SJSA1 (cell line): ENCODE measurements at regions not wholly inside any gene's neighbourhood (a gene's known extent, or its start where the extent isn't known, plus 50 kb on each side); places are given as distances from the start of the nearest gene placed in this dataset.
"Not testable (repeated sequence)": the region's sequence is repeated elsewhere in the genome, so short reads cannot be mapped to it uniquely, and the experiment has no call there.

Experiments used
- DNase-seq, 2 experiments: peaks; one replicate each; pipeline ENCODE4 v3.0.0-alpha.2; 2015 to 2020; ENCODE audit warnings: low spot score in 2 of 2, low read depth in 1 of 2
- H3K27ac ChIP-seq: fragments of 250-450 bp; sonication (Bioruptor Pico); 2 replicates; pipeline ENCODE4 v1.5.1; 2020; ENCODE audit warnings: mild to moderate bottlenecking, moderate library complexity
- H3K27me3 ChIP-seq: fragments of 250-450 bp; sonication (Bioruptor Pico); replicated peaks from 2 replicates; pipeline ENCODE4 v1.5.1; 2020; ENCODE audit warnings: mild to moderate bottlenecking, moderate library complexity
- H3K36me3 ChIP-seq: fragments of 250-450 bp; sonication (Bioruptor Pico); 2 replicates; pipeline ENCODE4 v1.5.1; 2020; ENCODE audit warnings: mild to moderate bottlenecking
- H3K4me1 ChIP-seq: fragments of 250-450 bp; sonication (Bioruptor Pico); replicated peaks from 2 replicates; pipeline ENCODE4 v1.6.1; 2021; ENCODE audit warnings: mild to moderate bottlenecking
- H3K4me3 ChIP-seq: fragments of 250-450 bp; sonication (Bioruptor Pico); 2 replicates; pipeline ENCODE4 v1.5.1; 2020; ENCODE audit warnings: mild to moderate bottlenecking
- H3K9me3 ChIP-seq: fragments of 250-450 bp; sonication (Bioruptor Pico); replicated peaks from 2 replicates; pipeline ENCODE4 v1.5.1; 2020; ENCODE audit warnings: mild to moderate bottlenecking

DNA sequence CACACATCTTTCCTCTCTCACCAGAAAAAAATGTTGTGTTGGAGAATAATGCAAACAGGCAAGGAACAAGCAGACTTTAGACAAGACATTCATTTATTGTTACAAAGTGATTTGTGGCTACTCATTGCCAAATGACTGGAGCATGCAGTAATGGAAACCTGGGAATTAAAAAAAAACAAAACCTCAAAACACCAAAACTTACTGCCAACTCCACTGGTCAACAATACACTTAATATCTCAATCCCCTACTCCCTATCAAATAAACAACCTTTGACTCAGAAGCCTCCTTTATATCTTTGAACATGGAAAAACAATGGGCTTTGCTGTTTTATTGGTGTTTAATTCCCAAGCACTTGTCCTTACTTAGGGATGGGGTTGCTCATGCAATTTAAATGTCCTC, 112.8 kb downstream of the POSTN start:
- H3K9me3 ChIP-seq, result no peaks in the 10 kb centered on the region
- H3K27ac ChIP-seq, result peak overlapping the region; percentile 49
- H3K4me1 ChIP-seq, result peaks cover 17% of the 10 kb centered on the region
- no peaks in the 10 kb centered on the region for H3K36me3 ChIP-seq
- peak in 1 of 2 experiments; percentile 32 for DNase-seq
- peak overlapping the region; percentile 22 for H3K4me3 ChIP-seq
- no peaks in the 10 kb centered on the region for H3K27me3 ChIP-seq

DNA sequence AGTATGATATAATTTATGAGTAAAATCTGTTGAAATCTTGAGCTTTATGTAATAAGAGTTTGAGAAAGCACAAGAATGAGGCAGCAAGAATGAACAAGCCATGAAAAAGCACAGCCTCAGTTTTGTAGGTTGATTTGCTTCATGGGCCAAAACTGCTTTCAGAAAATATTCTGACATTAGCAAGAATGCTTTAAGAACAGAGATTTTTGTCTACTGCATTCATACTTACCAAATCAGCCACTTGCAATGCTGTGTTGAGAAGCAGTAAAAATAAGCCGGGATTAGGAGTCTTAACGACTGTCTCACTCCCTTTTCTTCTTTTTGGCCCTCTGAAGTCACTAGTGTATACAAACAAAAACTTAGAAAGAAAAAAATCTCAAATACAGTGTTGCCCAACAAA, 114.5 kb downstream of the POSTN start:
- Histone ChIP-seq H3K36me3 (no peaks in the 10 kb centered on the region), H3K4me3 (no peak overlapping the region), H3K4me1 (peaks cover 14% of the 10 kb centered on the region), H3K27me3 (no peaks in the 10 kb centered on the region), H3K27ac (no peak overlapping the region), H3K9me3 (no peaks in the 10 kb centered on the region)
- no peak for DNase-seq

DNA sequence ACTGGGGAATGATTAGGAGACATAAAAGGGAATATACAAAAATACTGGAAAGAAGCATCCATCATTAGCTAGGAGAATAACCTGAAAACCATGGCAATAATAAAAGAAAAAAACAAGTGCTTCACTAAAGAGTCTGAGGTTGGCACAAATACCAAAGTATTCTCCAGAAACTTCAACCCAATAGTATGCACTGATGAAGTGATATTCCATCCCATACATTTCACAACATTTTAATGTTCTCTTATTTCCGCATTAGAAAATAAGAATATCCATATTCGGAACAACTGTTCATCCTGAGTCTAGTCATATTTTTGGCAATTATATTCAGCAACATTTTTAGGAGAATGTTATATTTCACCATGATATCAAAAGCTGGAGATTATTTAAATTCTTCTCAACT, 116.2 kb downstream of the POSTN start:
- H3K9me3 ChIP-seq, result no peaks in the 10 kb centered on the region
- no peak overlapping the region for H3K4me3 ChIP-seq
- H3K27ac ChIP-seq, result no peak overlapping the region
- peaks cover 10% of the 10 kb centered on the region for H3K4me1 ChIP-seq
- H3K36me3 ChIP-seq, result no peaks in the 10 kb centered on the region
- H3K27me3 ChIP-seq, result no peaks in the 10 kb centered on the region
- DNase-seq, result no peak

DNA sequence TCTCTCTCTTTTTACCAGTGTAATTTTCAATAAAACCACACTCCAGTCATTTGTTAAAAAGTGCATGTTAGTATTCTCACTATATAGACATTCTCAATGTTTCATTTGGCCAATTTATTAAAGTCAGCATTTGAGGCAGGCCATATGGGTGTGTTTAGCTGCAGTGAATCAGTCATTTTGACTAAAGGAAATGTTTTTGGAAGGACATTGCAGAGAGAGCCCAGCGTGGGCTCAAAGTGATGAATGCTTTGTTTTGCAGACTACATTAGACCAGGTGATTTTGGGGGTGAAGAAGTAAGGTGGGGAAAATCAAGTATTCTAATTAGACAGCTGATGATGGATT, 116.7 kb downstream of the POSTN start:
- no peak overlapping the region for H3K4me3 ChIP-seq
- no peaks in the 10 kb centered on the region for H3K36me3 ChIP-seq
- DNase-seq, result no peak
- no peaks in the 10 kb centered on the region for H3K27me3 ChIP-seq
- peaks cover 12% of the 10 kb centered on the region for H3K4me1 ChIP-seq
- H3K27ac ChIP-seq, result no peak overlapping the region
- no peaks in the 10 kb centered on the region for H3K9me3 ChIP-seq

DNA sequence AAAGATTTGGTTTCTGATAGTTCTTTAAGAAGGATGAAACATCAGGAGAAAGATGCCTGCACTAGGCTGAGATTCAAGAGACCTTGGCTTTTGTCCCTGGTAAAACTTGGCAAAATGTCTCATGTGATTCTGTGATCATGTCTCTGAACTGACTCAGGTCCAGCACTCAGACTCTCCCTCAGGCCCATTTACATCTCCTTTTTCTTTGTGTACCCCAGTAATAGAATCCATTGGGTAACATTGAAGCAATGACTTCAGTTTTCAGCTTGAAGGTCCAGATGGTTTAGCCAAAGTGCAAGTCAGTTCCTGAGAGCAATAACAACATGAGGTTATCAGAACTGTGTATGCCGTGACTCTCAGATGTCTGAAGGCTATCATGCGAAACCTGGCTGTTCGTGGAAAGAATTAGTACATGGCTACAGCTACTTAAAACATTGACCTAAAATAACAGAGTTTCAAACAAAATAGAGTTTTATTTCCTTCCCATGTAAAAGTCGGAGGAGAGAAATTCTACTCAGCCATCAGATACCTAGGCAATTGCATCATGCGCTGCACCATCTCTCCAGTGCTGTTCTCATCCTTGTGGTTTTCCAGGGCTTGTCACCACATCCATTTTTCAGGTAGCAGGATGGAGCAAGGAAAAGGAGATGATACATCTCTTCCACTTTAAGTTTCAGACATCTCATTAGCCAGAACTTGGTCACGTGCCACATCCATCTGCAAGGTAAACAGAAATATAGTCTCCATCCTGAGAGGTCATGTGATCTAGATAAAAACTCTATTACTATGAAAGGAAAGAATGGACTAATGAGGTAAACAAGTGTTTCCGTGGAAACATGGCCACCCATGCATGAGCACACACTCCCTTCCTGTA, 117.3 kb downstream of the POSTN start:
- DNase-seq, result no peak
- no peak overlapping the region for H3K27ac ChIP-seq
- H3K4me1 ChIP-seq, result peaks cover 12% of the 10 kb centered on the region
- no peaks in the 10 kb centered on the region for H3K9me3 ChIP-seq
- no peaks in the 10 kb centered on the region for H3K36me3 ChIP-seq
- H3K27me3 ChIP-seq, result no peaks in the 10 kb centered on the region
- no peak overlapping the region for H3K4me3 ChIP-seq

DNA sequence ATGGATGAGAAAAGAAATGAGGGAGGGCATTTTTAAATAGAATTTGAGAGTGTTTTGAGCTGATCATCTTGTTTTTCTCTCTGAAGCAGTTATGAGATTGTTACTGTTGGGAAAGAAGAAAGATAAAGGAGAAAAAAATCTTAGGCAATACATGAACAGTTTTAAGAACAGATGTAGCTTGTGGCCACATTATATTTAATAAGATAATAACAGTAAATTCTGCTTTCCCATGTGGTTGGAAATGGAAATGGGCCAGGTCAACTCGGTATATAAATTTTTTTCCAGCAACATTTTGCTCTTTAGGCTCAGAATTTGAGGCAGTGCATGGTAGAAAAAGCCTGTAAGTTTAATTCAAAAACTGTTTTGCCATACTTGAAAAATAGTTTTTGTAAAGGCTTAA, 118.7 kb downstream of the POSTN start:
- H3K9me3 ChIP-seq, result no peaks in the 10 kb centered on the region
- H3K27ac ChIP-seq, result no peak overlapping the region
- no peak overlapping the region for H3K4me3 ChIP-seq
- H3K4me1 ChIP-seq, result peaks cover 4% of the 10 kb centered on the region; the same call in 1 of the 2 replicates
- DNase-seq, result no peak
- H3K27me3 ChIP-seq, result no peaks in the 10 kb centered on the region
- H3K36me3 ChIP-seq, result no peaks in the 10 kb centered on the region

DNA sequence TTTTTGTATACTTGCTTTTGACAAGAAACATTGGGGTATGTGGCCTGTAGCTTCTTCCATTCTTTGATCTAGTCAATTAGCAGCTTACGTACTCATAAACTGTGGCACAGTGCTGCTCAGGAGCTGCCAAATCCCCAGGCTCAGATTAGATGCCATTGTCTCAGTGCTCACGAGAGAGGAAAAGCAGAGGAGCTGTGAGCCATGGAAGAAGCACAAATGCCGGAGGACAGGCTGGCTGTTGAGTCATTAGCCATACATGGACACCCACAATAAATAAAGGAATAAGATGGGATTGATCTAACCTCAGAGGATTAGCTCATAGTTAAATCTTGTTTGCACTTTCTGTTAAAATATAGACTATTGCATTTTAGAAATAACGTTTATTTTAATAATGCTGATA, 121.7 kb downstream of the POSTN start:
- Histone ChIP-seq H3K36me3 (no peaks in the 10 kb centered on the region), H3K4me3 (no peak overlapping the region), H3K9me3 (no peaks in the 10 kb centered on the region), H3K27ac (no peak overlapping the region), H3K4me1 (peaks cover 4% of the 10 kb centered on the region; the same call in 1 of the 2 replicates), H3K27me3 (no peaks in the 10 kb centered on the region)
- DNase-seq, result no peak

DNA sequence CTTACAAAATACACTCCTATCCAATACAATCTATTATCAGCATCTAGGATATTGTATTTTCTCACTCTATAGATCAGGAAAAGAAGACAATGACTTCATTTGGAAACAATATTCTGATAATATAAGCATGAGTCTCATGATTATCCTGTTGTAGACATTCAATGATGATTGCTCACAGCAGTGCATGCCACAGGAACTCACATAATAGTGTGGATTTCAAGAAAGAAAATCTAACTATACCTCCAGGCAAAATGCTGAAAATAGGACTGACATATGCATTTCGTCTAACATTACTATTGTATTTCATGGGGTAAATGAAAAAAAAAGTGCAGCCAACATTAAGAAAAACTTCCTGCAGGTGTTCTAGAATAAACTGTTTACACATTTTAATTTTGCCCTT, 122.6 kb downstream of the POSTN start:
- H3K4me1 ChIP-seq, result peaks cover 4% of the 10 kb centered on the region; the same call in 1 of the 2 replicates
- no peak for DNase-seq
- no peaks in the 10 kb centered on the region for H3K27me3 ChIP-seq
- no peak overlapping the region for H3K27ac ChIP-seq
- H3K36me3 ChIP-seq, result no peaks in the 10 kb centered on the region
- H3K4me3 ChIP-seq, result no peak overlapping the region
- no peaks in the 10 kb centered on the region for H3K9me3 ChIP-seq

DNA sequence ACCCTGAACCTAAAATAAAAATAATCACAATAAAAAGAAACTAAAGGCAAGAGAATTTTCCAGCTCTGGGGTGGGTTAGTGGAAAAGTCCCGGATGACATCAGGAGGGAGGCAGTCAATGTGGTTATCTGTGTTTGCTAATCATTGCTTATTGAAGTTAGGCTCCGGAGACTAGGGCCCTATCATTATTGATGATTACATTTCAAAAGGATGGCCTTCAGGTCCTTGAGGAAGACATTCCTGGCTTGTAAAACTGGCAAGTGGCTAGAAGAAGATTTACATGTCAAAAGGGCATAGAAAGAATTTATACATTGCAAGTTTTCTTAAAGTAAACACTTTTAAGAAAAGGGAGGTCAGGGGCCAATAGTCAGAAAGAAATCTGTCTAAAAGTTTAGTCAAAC, 123.4 kb downstream of the POSTN start:
- no peaks in the 10 kb centered on the region for H3K27me3 ChIP-seq
- H3K9me3 ChIP-seq, result no peaks in the 10 kb centered on the region
- H3K4me3 ChIP-seq, result no peak overlapping the region
- H3K27ac ChIP-seq, result no peak overlapping the region
- H3K4me1 ChIP-seq, result peaks cover 4% of the 10 kb centered on the region; the same call in 1 of the 2 replicates
- no peaks in the 10 kb centered on the region for H3K36me3 ChIP-seq
- no peak for DNase-seq

DNA sequence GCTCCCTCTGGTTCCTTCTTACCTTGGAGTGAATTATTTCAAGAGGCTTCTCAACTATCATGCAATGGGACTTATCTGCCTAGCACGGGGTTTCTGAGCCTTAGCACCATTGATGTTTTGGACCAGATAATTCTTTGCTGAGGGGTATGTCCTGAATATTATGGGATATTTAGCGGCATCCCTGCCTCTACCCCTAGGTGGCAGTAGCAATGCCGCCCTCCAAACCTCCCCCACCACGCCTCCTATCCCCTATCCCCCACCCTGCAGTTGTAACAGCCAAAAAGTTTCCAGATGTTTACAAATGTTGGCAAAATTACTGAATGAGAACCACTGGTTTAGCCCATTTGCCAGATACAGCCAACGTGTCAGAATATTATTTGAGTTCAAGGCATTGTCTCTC, 125.5 kb downstream of the POSTN start:
- Histone ChIP-seq H3K4me1 (peaks cover 4% of the 10 kb centered on the region; the same call in 1 of the 2 replicates), H3K27ac (no peak overlapping the region)

DNA sequence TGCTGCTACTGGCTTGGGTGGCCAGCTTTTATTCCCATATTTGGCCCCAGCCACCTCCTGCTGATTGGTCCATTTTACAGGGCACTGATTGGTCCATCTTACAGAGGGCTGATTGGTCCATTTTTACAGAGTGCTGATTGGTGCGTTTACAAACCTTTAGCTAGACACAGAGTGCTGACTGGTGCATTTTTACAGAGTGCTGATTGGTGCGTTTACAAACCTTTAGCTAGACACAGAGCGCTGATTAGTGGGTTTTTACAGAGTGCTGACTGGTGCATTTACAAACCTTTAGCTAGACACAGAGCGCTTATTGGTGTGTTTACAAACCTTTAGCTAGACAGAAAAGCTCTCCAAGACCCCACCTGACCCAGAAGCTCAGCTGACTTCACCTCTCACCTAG, 126.3 kb downstream of the POSTN start:
- DNase-seq, H3K9me3 ChIP-seq, H3K27me3 ChIP-seq, H3K27ac ChIP-seq, H3K4me1 ChIP-seq, H3K4me3 ChIP-seq, H3K36me3 ChIP-seq: not testable (repeated sequence)

More for the DNA sequence above, 125.5 kb downstream of the POSTN start:
- Histone ChIP-seq H3K36me3 (no peaks in the 10 kb centered on the region), H3K4me3 (no peak overlapping the region), H3K9me3 (no peaks in the 10 kb centered on the region), H3K27me3 (no peaks in the 10 kb centered on the region)
- no peak for DNase-seq

DNA sequence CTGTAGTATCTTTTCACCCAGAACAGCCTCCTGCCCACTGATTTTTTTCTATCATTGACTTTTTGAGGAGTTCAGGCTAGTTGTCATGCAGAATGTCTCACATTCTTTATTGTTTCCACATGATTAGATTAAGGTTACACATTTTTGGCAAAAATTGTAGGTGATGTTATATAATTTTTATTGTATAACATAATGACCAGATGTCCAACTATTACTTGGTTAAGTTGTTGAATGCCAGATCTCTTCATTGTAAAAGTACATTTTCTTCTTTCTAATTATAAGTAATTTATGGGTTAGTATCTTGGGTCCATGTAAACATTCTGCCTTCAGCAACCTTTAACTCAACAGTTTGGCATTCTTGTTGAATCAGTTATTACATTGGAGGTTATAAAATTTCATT, 138.4 kb downstream of the POSTN start:
- DNase-seq, result no peak
- Histone ChIP-seq H3K36me3 (no peaks in the 10 kb centered on the region), H3K27ac (no peak overlapping the region), H3K9me3 (no peaks in the 10 kb centered on the region), H3K4me1 (no peaks in the 10 kb centered on the region), H3K4me3 (no peak overlapping the region), H3K27me3 (no peaks in the 10 kb centered on the region)

DNA sequence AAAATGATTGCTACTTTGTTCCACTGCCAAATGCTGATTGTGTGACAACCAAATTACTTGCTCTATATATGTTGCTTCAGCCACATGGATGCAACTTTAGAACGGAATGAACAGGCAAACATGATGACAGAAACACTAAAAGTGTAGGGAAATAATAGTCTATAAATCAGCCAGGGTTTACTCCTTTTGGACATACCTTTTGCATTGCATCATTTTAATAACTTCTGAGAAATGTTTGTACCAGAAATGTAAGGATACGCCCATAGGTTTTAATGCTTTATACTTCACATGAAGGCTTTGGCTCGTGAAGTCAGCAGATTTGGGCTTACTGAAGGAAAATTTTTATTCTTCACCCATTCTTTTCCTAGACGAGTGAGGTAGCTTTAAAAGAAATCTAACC, 141.0 kb downstream of the POSTN start:
- Histone ChIP-seq H3K27ac (no peak overlapping the region), H3K27me3 (no peaks in the 10 kb centered on the region), H3K9me3 (no peaks in the 10 kb centered on the region), H3K4me3 (no peak overlapping the region), H3K4me1 (no peaks in the 10 kb centered on the region), H3K36me3 (no peaks in the 10 kb centered on the region)
- DNase-seq, result no peak

DNA sequence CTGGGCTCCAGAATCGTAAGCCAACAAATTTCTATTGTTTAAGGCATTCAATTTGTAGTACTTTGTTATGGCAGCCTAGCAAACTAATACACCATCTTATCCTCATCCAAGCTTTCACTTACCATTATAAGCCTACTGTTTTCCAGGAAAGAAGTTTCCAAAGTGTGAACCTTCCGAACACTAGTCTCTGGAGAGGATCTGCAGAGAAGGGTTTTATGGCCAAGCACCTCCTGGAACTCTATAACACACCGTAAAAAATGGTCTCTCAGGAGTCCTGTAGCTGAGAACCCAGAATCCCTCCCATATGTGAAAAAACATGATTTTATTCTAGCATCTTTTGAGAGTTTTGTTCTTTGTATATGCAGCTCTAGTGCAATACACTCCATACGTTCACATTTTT, 142.1 kb downstream of the POSTN start:
- no peaks in the 10 kb centered on the region for H3K36me3 ChIP-seq
- H3K9me3 ChIP-seq, result no peaks in the 10 kb centered on the region
- no peak for DNase-seq
- H3K27me3 ChIP-seq, result no peaks in the 10 kb centered on the region
- no peak overlapping the region for H3K27ac ChIP-seq
- H3K4me3 ChIP-seq, result no peak overlapping the region
- H3K4me1 ChIP-seq, result no peaks in the 10 kb centered on the region

DNA sequence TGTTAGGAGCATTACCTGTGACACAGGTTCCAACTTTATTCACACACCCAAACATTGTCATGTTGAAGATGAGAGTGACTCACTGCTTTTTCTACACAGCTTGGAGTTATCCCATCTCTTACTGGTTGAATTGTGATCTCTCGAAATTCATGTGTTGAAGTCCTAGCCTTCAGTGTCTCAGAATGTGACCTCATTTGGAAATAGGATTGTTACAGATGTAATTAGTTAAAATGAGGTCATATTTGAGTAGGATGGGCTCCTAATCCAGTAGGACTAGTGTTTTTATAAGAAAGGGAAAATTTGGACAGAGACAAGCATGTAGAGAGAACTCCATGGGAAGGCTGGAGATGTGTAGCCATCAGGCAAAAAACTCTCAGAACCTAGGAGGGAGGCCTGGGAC, 142.5 kb downstream of the POSTN start:
- Histone ChIP-seq H3K9me3 (no peaks in the 10 kb centered on the region), H3K4me3 (no peak overlapping the region), H3K27me3 (no peaks in the 10 kb centered on the region), H3K36me3 (no peaks in the 10 kb centered on the region), H3K27ac (no peak overlapping the region), H3K4me1 (no peaks in the 10 kb centered on the region)
- DNase-seq, result no peak
